Sigmoid colon (tissue), 6 donors: ENCODE measurements at regions not wholly inside any gene's neighbourhood (a gene's known extent, or its start where the extent isn't known, plus 50 kb on each side); places are given as distances from the start of the nearest gene placed in this dataset.

Source experiments
- DNase-seq: peaks from one replicate; pipeline ENCODE4 v3.0.0-alpha.2; 2019
- H3K27ac ChIP-seq, 4 donors: fragments of 200-600 bp; sonication (generic); one replicate each; pipeline ENCODE4 v1.5.1; 2016 to 2019; ENCODE audit warnings: mild to moderate bottlenecking in 1 of 4
- H3K27me3 ChIP-seq, 3 donors: fragments of 200-600 bp; sonication (generic); one replicate each; pipeline ENCODE4 v1.5.1; 2019; ENCODE audit warnings: mild to moderate bottlenecking in 1 of 3
- H3K36me3 ChIP-seq, 4 donors: fragments of 200-600 bp; sonication (generic); one replicate each; pipeline ENCODE4 v1.5.1; 2016 to 2019
- H3K4me1 ChIP-seq, 4 donors: fragments of 200-600 bp; sonication (generic); one replicate each; pipeline ENCODE4 v1.5.1; 2017 to 2019
- H3K4me3 ChIP-seq, 4 donors: fragments of 200-600 bp; sonication (generic); one replicate each; pipeline ENCODE4 v1.5.1; 2017 to 2019; ENCODE audit warnings: mild to moderate bottlenecking in 2 of 4, moderate library complexity in 1 of 4
- H3K9me3 ChIP-seq, 4 donors: fragments of 200-600 bp in 3 of 4; sonication (generic) in 3 of 4; one replicate each; pipeline versions ENCODE4 v1.5.1 to v1.6.1; 2013 to 2019
- EP300 ChIP-seq, 4 donors: sonication (generic); formaldehyde crosslinking; IDR thresholded peaks; one replicate each; pipeline ENCODE4 v1.6.1; 2017; ENCODE audit warnings: antibody characterized with exemption in 4 of 4
- POLR2A ChIP-seq, 2 donors: fragments of 450-650 bp; IDR thresholded peaks; one replicate each; pipeline ENCODE4 v1.6.1; 2016; ENCODE audit warnings: antibody characterized with exemption in 2 of 2, mild to moderate bottlenecking in 2 of 2, moderate library complexity in 2 of 2
- POLR2AphosphoS5 ChIP-seq, 4 donors: sonication (generic); formaldehyde crosslinking; IDR thresholded peaks; one replicate each; pipeline ENCODE4 v1.6.1; 2017; ENCODE audit warnings: antibody characterized with exemption in 4 of 4
- WGBS, 2 donors: extraction: QIAGEN DNeasy Blood & Tissue Kit; methylation state at CpG; one replicate each; pipeline ENCODE4 v1.1.7; 2013; 5-methylcytosine and 5-hydroxymethylcytosine counted together
- intact Hi-C: fragments of 100-400 bp; cut with DNase I; formaldehyde crosslinking; loops from one replicate; pipeline ENCODE4 v1.15.1; 2023
- TF ChIP-seq, protein P1 (sequence below), 4 experiments: fragments of 450-650 bp in 3 of 4; fragments of 200-600 bp in 1 of 4; IDR thresholded peaks; one replicate each; pipeline ENCODE4 v1.5.1; 2016 to 2019; ENCODE audit warnings: antibody characterized with exemption in 4 of 4, mild to moderate bottlenecking in 3 of 4, moderate library complexity in 2 of 4
- donor health status: healthy with polysubstance abuse.
- donor health status: healthy.

DNA sequence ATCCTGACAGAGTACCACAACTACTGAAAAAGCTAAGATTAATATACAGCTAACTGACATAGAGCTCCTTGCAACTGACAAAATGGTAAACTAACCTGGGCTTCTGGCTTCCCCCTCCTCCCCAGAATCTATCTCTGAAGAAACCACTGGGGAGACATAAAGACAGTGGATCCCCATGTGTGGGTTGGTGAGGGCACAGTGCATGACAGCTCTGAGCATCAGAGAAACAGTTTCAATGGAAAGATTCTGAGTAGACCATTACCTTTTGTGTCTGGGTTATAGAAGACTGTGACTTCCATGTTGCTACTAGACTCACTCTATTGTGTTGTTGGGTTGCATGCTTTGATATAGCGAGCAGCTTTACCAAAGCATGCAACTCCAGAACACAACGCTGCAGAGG is 247.4 kb downstream of the EFCAB11 start:
- H3K36me3 ChIP-seq: no peaks in the 10 kb centered on the region
- no peaks in the 10 kb centered on the region for H3K27me3 ChIP-seq
- TF ChIP-seq, protein P1, sequence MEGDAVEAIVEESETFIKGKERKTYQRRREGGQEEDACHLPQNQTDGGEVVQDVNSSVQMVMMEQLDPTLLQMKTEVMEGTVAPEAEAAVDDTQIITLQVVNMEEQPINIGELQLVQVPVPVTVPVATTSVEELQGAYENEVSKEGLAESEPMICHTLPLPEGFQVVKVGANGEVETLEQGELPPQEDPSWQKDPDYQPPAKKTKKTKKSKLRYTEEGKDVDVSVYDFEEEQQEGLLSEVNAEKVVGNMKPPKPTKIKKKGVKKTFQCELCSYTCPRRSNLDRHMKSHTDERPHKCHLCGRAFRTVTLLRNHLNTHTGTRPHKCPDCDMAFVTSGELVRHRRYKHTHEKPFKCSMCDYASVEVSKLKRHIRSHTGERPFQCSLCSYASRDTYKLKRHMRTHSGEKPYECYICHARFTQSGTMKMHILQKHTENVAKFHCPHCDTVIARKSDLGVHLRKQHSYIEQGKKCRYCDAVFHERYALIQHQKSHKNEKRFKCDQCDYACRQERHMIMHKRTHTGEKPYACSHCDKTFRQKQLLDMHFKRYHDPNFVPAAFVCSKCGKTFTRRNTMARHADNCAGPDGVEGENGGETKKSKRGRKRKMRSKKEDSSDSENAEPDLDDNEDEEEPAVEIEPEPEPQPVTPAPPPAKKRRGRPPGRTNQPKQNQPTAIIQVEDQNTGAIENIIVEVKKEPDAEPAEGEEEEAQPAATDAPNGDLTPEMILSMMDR (IDR thresholded peaks at IDR 0.05): no peak
- no peak for TF ChIP-seq POLR2A (IDR thresholded peaks at IDR 0.05)
- TF ChIP-seq POLR2AphosphoS5 (IDR thresholded peaks at IDR 0.05): no peak
- no peak for TF ChIP-seq EP300 (IDR thresholded peaks at IDR 0.05)
- H3K4me1 ChIP-seq: peaks cover 0 to 11% (median 10%) of the 10 kb centered on the region in 4 donors
- WGBS, 2 donors: 94 to 95% methylated on average over 2 of the region's 2 CpGs
- intact Hi-C loops: loop anchor here (10.0 kb wide), 1 partner anchor 522 kb away; no protein-coding TSS in a partner anchor
- no peak overlapping the region for H3K4me3 ChIP-seq
- no peaks in the 10 kb centered on the region for H3K9me3 ChIP-seq
- DNase-seq: no peak
- no peak overlapping the region for H3K27ac ChIP-seq

GRCh38 chr14:89702876-89703200 is 251.7 kb downstream of the EFCAB11 start:
- Histone ChIP-seq H3K27me3 (no peaks in the 10 kb centered on the region), H3K27ac (peak overlapping the region in 3 of 4 donors; percentile 71 to 83 (median 82)), H3K36me3 (no peaks in the 10 kb centered on the region), H3K4me1 (peaks cover 0 to 19% (median 16%) of the 10 kb centered on the region in 4 donors), H3K9me3 (no peaks in the 10 kb centered on the region), H3K4me3 (no peak overlapping the region)
- intact Hi-C loops: loop anchor here (5.0 to 10.0 kb wide), 5 partner anchors 86 to 661 kb away; partner anchors contain the start of gene FOXN3
- TF ChIP-seq EP300 (IDR thresholded peaks at IDR 0.05) (no peak), POLR2A (IDR thresholded peaks at IDR 0.05) (no peak), POLR2AphosphoS5 (IDR thresholded peaks at IDR 0.05) (no peak)
- TF ChIP-seq, protein P1 (IDR thresholded peaks at IDR 0.05): no peak
- DNase-seq: no peak
- WGBS, 2 donors: 91 to 96% methylated on average over 2 of the region's 2 CpGs

DNA sequence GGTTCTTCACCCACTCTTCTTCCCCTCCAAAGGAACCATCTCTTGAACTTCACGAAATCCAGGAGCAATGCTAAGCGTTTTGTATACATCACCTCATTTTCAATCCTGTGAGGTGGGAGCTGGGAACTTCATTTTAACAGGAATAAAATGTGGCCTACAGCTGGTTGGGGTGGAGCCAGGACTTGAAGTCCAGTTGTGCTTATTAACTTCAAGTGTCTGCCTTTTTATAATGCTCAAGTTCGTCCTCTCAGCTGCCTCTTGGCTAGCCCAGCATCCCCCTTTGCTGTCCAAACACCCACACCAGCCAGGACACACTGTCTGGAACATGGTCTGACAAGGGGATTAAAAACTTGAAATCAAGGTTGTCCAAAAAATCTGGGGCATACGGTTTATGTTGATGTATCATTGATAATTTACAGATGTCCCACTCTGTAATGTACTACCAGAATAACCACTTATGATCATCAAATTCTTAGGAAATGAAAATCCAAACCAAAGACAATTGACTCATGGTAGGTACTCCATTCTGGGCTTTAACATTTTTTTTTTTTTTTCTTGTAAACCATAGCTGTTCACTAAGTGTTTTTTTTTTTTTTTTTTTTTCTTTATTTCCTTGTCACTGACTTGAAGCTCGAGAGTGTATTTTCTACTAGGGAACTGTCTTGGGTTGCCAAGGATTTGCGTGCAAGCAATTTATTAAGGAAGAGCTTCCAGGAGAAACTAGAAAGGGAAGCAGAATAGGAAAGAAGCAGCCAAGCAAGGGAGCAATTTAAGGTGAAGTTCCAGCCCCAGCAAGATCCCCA is 252.3 kb downstream of the EFCAB11 start:
- Histone ChIP-seq H3K27ac (peak overlapping the region; percentile 64 to 83 (median 76)), H3K4me1 (peaks cover 0 to 19% (median 16%) of the 10 kb centered on the region in 4 donors), H3K4me3 (peak overlapping the region; percentile 45 to 62 (median 56)), H3K36me3 (no peaks in the 10 kb centered on the region), H3K9me3 (no peaks in the 10 kb centered on the region), H3K27me3 (no peaks in the 10 kb centered on the region)
- no peak for TF ChIP-seq EP300 (IDR thresholded peaks at IDR 0.05)
- no peak for TF ChIP-seq POLR2A (IDR thresholded peaks at IDR 0.05)
- peak in 3 of 4 donors; percentile 18 to 43 (median 37) for TF ChIP-seq POLR2AphosphoS5 (IDR thresholded peaks at IDR 0.05)
- TF ChIP-seq, protein P1 (IDR thresholded peaks at IDR 0.05): no peak
- WGBS, 2 donors: 45 to 62% methylated on average over 6 of the region's 6 CpGs
- DNase-seq: peak; percentile 73
- intact Hi-C loops: loop anchor here (5.0 to 10.0 kb wide), 5 partner anchors 85 to 660 kb away; partner anchors contain the start of gene FOXN3

DNA sequence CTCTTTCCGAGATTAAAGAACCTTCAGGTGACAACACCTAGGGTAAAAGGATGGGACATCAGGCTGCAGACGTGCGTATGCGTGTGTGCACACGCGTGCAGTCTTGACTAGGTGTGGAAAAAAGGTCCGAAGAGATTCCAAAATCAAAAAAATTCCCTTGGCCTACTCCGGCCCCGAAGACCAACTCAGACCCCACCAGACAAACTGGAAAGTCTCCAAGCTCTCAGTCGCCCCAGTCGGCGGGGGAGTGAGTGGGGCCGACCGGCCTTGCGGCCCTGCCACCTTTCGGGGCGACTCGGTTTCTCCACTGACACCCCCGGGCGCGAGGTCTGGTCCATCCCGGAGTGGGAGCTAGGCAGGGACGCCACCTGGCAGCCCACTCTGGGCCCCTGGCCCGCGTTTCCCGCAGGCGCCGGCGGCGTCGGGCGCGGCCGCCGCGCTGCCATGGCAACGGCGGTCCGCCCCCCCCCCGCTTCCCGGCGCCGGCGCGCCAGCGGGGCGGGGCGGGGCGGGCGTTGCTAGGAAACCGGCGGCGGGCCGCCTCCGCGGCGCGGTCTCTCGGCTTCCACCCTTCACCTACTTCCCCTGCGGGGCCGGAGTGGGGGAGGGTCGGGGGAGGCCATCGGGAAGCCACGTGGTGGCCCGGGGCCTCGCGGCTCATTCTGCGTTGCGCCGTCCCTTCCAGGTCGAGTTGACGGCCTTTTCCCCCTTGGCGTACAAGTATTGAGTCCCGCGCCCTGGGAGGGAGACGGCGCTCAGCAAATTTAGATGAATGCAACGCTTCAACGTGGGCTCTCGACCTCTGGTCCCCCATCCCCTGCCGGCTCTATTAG is 253.1 kb downstream of the EFCAB11 start:
- peak overlapping the region; percentile 45 to 62 (median 56) for H3K4me3 ChIP-seq
- TF ChIP-seq, protein P1 (IDR thresholded peaks at IDR 0.05): no peak
- peak in 2 of 4 donors; percentile 34 to 68 for TF ChIP-seq POLR2AphosphoS5 (IDR thresholded peaks at IDR 0.05)
- TF ChIP-seq POLR2A (IDR thresholded peaks at IDR 0.05): no peak
- peak in 2 of 4 donors; percentile 44 to 53 for TF ChIP-seq EP300 (IDR thresholded peaks at IDR 0.05)
- intact Hi-C loops: loop anchor here (5.0 to 10.0 kb wide), 5 partner anchors 84 to 659 kb away; partner anchors contain the start of gene FOXN3

More for the DNA sequence above, 253.1 kb downstream of the EFCAB11 start:
- H3K36me3 ChIP-seq: no peaks in the 10 kb centered on the region
- peak overlapping the region; percentile 64 to 83 (median 76) for H3K27ac ChIP-seq
- H3K4me1 ChIP-seq: peaks cover 0 to 19% (median 16%) of the 10 kb centered on the region in 4 donors
- no peaks in the 10 kb centered on the region for H3K9me3 ChIP-seq
- peak; percentile 92 for DNase-seq
- no peaks in the 10 kb centered on the region for H3K27me3 ChIP-seq
- WGBS, 2 donors: 4 to 6% methylated on average over 78 to 81 of the region's 81 CpGs
